ENCODE measurements at regions not wholly inside any gene's neighbourhood (a gene's known extent, or its start where the extent isn't known, plus 50 kb on each side); places are given as distances from the start of the nearest gene placed in this dataset.

DNA sequence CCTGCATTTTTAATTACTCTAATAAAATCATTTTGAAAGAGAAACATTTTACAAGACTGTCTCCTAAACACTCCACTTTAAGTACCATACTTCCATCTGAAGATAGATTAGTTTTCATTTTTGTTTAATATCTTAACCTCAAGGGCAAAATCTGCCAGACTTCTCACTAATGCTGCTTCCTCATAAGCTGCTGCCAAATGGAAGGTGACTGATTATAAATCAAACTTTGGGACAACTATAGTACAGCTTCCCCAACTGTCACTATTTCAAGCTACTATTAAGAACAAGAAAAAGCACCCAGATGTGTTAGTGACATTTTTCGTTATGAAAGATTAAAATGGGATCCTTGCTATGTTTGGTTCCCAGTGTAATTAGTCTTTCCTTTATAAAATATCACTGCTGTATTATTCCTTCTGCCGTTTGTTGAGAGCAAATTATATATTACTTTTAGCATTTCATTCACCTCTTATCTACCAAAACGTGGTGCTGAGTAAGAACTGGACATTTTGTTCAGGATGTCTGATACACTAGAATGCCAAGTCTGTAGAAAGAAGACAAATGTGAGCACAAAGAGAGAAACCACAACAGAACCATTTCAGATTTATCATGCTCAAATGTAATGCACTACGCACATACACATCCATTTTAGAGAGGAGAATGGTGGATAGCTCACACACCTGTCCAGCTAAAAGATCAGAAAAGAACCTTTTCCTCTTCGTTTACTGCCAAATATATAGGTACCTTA is 312.2 kb upstream of the C11orf87 start:
- Histone ChIP-seq H3K4me3 (ENCODE audit: low read depth in 1 of 2, low read length in 2 of 2) (no peak overlapping the region), H3K27me3 (ENCODE audit: insufficient read depth, low read length, poor library complexity) (no peaks in the 10 kb centered on the region), H3K36me3 (ENCODE audit: insufficient read depth, low read length) (no peaks in the 10 kb centered on the region), H3K9ac (ENCODE audit: low read depth, low read length) (no peak overlapping the region), H3K4me2 (ENCODE audit: insufficient read depth, low read length) (no peak overlapping the region), H3K79me2 (ENCODE audit: insufficient read depth, low read length) (no peaks in the 10 kb centered on the region), H2AFZ (ENCODE audit: low read depth, low read length) (no peak overlapping the region), H3K9me3 (ENCODE audit: insufficient read depth, low read length, severe bottlenecking) (no peaks in the 10 kb centered on the region), H3K27ac (ENCODE audit: low read length) (no peak overlapping the region), H3K4me1 (ENCODE audit: insufficient read depth, low read length) (no peaks in the 10 kb centered on the region), H4K20me1 (ENCODE audit: insufficient read depth, low read length) (no peaks in the 10 kb centered on the region)
- no peak for ATAC-seq (ENCODE audit: insufficient read depth, low read depth)
- DNase-seq, result no peak
- TF ChIP-seq EZH2 (IDR thresholded peaks at IDR 0.05; ENCODE audit: borderline replicate concordance, low read depth, low read length, severe bottlenecking), result no peak
- TF ChIP-seq, protein P1, sequence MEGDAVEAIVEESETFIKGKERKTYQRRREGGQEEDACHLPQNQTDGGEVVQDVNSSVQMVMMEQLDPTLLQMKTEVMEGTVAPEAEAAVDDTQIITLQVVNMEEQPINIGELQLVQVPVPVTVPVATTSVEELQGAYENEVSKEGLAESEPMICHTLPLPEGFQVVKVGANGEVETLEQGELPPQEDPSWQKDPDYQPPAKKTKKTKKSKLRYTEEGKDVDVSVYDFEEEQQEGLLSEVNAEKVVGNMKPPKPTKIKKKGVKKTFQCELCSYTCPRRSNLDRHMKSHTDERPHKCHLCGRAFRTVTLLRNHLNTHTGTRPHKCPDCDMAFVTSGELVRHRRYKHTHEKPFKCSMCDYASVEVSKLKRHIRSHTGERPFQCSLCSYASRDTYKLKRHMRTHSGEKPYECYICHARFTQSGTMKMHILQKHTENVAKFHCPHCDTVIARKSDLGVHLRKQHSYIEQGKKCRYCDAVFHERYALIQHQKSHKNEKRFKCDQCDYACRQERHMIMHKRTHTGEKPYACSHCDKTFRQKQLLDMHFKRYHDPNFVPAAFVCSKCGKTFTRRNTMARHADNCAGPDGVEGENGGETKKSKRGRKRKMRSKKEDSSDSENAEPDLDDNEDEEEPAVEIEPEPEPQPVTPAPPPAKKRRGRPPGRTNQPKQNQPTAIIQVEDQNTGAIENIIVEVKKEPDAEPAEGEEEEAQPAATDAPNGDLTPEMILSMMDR (IDR thresholded peaks at IDR 0.05; ENCODE audit: borderline replicate concordance, extremely low read depth, low read length, poor library complexity, severe bottlenecking), result no peak

DNA sequence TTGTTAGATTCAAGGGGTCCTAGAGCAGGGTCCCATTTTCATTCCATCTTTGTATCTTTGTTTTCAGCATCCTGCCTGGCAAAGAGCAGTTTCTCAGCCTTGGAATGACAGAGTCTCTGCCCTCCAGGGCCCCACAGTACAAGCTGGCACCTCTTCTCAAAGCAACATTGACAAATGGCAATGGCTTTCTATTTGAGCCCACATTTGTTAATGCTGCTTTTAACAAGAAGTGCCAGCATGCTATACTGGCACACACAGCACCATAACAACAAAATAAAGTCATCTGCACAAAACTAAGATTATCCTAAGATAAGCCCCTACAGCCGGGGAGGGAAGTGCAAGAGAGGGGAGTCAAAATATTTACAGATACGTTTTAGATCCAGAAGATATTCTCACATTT is 309.7 kb upstream of the C11orf87 start:
- no peaks in the 10 kb centered on the region for H3K79me2 ChIP-seq (ENCODE audit: insufficient read depth, low read length)
- no peak overlapping the region for H3K9ac ChIP-seq (ENCODE audit: low read depth, low read length)
- no peak overlapping the region for H3K27ac ChIP-seq (ENCODE audit: low read length)
- DNase-seq (no peak), ATAC-seq (ENCODE audit: insufficient read depth, low read depth) (no peak)
- H3K27me3 ChIP-seq (ENCODE audit: insufficient read depth, low read length, poor library complexity), result no peaks in the 10 kb centered on the region
- no peaks in the 10 kb centered on the region for H4K20me1 ChIP-seq (ENCODE audit: insufficient read depth, low read length)
- H3K4me1 ChIP-seq (ENCODE audit: insufficient read depth, low read length), result no peaks in the 10 kb centered on the region
- no peaks in the 10 kb centered on the region for H3K36me3 ChIP-seq (ENCODE audit: insufficient read depth, low read length)
- TF ChIP-seq, protein P1 (IDR thresholded peaks at IDR 0.05; ENCODE audit: borderline replicate concordance, extremely low read depth, low read length, poor library complexity, severe bottlenecking), result no peak
- TF ChIP-seq EZH2 (IDR thresholded peaks at IDR 0.05; ENCODE audit: borderline replicate concordance, low read depth, low read length, severe bottlenecking), result no peak
- no peaks in the 10 kb centered on the region for H3K9me3 ChIP-seq (ENCODE audit: insufficient read depth, low read length, severe bottlenecking)
- no peak overlapping the region for H3K4me3 ChIP-seq (ENCODE audit: low read depth in 1 of 2, low read length in 2 of 2)
- no peak overlapping the region for H2AFZ ChIP-seq (ENCODE audit: low read depth, low read length)
- no peak overlapping the region for H3K4me2 ChIP-seq (ENCODE audit: insufficient read depth, low read length)

DNA sequence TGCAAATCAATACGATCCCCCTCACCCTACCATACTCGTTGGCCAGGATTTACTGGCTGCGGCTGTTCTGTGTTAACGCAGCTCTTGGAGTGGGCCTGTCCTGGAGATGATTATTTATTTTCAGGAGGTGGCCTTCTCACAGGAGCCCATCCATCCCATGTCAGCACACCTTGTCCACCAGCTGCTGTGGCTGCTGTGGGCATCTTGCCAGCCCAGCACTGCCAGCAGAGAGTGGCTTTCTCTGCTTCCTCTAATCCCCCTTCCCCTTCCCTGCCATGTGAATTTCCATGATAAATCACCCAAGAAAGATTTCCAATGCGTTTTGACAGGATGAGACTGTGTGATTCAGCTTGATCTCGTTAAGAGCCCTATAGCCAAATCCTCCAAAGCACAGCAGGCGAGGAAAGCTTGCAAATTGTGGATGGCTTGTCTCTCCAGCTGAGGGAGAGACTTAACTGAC is 309.1 kb upstream of the C11orf87 start:
- no peak overlapping the region for H3K4me2 ChIP-seq (ENCODE audit: insufficient read depth, low read length)
- H3K36me3 ChIP-seq (ENCODE audit: insufficient read depth, low read length), result no peaks in the 10 kb centered on the region
- H3K79me2 ChIP-seq (ENCODE audit: insufficient read depth, low read length), result no peaks in the 10 kb centered on the region
- DNase-seq (no peak), ATAC-seq (ENCODE audit: insufficient read depth, low read depth) (no peak)
- H3K4me1 ChIP-seq (ENCODE audit: insufficient read depth, low read length), result no peaks in the 10 kb centered on the region
- H3K9me3 ChIP-seq (ENCODE audit: insufficient read depth, low read length, severe bottlenecking), result no peaks in the 10 kb centered on the region
- H4K20me1 ChIP-seq (ENCODE audit: insufficient read depth, low read length), result no peaks in the 10 kb centered on the region
- H3K27ac ChIP-seq (ENCODE audit: low read length), result no peak overlapping the region
- H3K27me3 ChIP-seq (ENCODE audit: insufficient read depth, low read length, poor library complexity), result no peaks in the 10 kb centered on the region
- H2AFZ ChIP-seq (ENCODE audit: low read depth, low read length), result no peak overlapping the region
- TF ChIP-seq, protein P1 (IDR thresholded peaks at IDR 0.05; ENCODE audit: borderline replicate concordance, extremely low read depth, low read length, poor library complexity, severe bottlenecking), result no peak
- no peak overlapping the region for H3K4me3 ChIP-seq (ENCODE audit: low read depth in 1 of 2, low read length in 2 of 2)
- H3K9ac ChIP-seq (ENCODE audit: low read depth, low read length), result no peak overlapping the region
